GM12878 (cell line): ENCODE measurements at regions not wholly inside any gene's neighbourhood (a gene's known extent, or its start where the extent isn't known, plus 50 kb on each side); places are given as distances from the start of the nearest gene placed in this dataset.

Source experiments
- ATAC-seq: fragments of 200-7000 bp; cut with Tn5 transposase; 3 replicates; pipeline ENCODE4 v1.9.1; 2020; ENCODE audit warnings: mild to moderate bottlenecking, moderate library complexity
- BruUV-seq: library from RNA; stranded (reverse); fragments of 400-500 nt; replicated peaks from 2 replicates; lab custom pipeline; 2021; lab: Mats Ljungman, UMichigan
- CTCF ChIA-PET: fragments of 300-600 bp; sonication (Branson Sonifier 250); formaldehyde crosslinking; extraction: SDS; loops from one replicate; lab custom pipeline; 2021; ENCODE audit warnings: inconsistent platforms; lab: Yijun Ruan, JAX
- POLR2A ChIA-PET: fragments of 350-600 bp; formaldehyde crosslinking; extraction: SDS; loops from one replicate; lab custom pipeline; 2021; ENCODE audit warnings: inconsistent platforms; lab: Charles Lee
- RAD21 ChIA-PET: fragments of 300-600 bp; sonication (Branson Sonifier 250); formaldehyde crosslinking; loops from one replicate; lab custom pipeline; 2023; ENCODE audit warnings: antibody characterized with exemption; ENCODE audit not compliant: unreplicated experiment; lab: Charles Lee
- SMC1A ChIA-PET: fragments of 300-600 bp; sonication (Branson Sonifier 250); formaldehyde crosslinking; loops from one replicate; lab custom pipeline; 2023; ENCODE audit not compliant: unreplicated experiment, uncharacterized antibody; lab: Charles Lee
- DNase-seq: peaks from one replicate; pipeline ENCODE4 v3.0.0-alpha.2; 2011; ENCODE audit warnings: low read depth, low spot score
- FAIRE-seq: peaks from 3 replicates; lab custom pipeline; 2011; peaks lifted over from hg19 to GRCh38; lab: Jason Lieb, UNC
- H2AFZ ChIP-seq: 2 replicates; pipeline ENCODE4 v1.6.0; 2011; ENCODE audit warnings: low read depth, low read length, control low read depth; ENCODE audit not compliant: control insufficient read depth
- H3K27ac ChIP-seq: 2 replicates; pipeline ENCODE4 v1.5.1; 2011; ENCODE audit warnings: control low read depth; ENCODE audit not compliant: control insufficient read depth, insufficient read depth
- H3K27me3 ChIP-seq, 2 experiments: replicated peaks in 1 of 2; 2 replicates each; pipeline versions ENCODE4 v1.6.0 to v1.6.1; 2011; ENCODE audit warnings: low read length in 1 of 2; ENCODE audit not compliant: control insufficient read depth in 2 of 2, insufficient read depth in 2 of 2
- H3K36me3 ChIP-seq, 2 experiments: 2 replicates each; pipeline ENCODE4 v1.5.1; 2011; ENCODE audit warnings: low read length in 1 of 2; ENCODE audit not compliant: control insufficient read depth in 2 of 2, insufficient read depth in 2 of 2
- H3K4me1 ChIP-seq: 2 replicates; pipeline ENCODE4 v1.6.1; 2011; ENCODE audit warnings: mild to moderate bottlenecking, low read length, moderate library complexity, mixed read lengths; ENCODE audit not compliant: control insufficient read depth, insufficient read depth
- H3K4me2 ChIP-seq: 2 replicates; pipeline ENCODE4 v1.6.0; 2011; ENCODE audit warnings: control low read depth; ENCODE audit not compliant: control insufficient read depth, insufficient read depth
- H3K4me3 ChIP-seq: fragments of 200-600 bp; sonication (generic); 2 replicates; pipeline ENCODE4 v1.5.1; 2016
- H3K79me2 ChIP-seq: 2 replicates; pipeline ENCODE4 v1.6.0; 2011; ENCODE audit warnings: low read length; ENCODE audit not compliant: control insufficient read depth, insufficient read depth
- H3K9ac ChIP-seq: 2 replicates; pipeline ENCODE4 v1.8.0; 2011; ENCODE audit warnings: low read length, control low read depth, mixed read lengths; ENCODE audit not compliant: control insufficient read depth, insufficient read depth
- H3K9me3 ChIP-seq: replicated peaks from 3 replicates; pipeline ENCODE4 v1.5.1; 2011; ENCODE audit warnings: mild to moderate bottlenecking, low read length; ENCODE audit not compliant: control insufficient read depth, insufficient read depth
- H4K20me1 ChIP-seq: 2 replicates; pipeline ENCODE4 v1.6.0; 2011; ENCODE audit not compliant: control insufficient read depth, insufficient read depth
- FOXM1 ChIP-seq: IDR thresholded peaks from 2 replicates; pipeline ENCODE4 v1.6.1; 2012; ENCODE audit warnings: low read depth, mild to moderate bottlenecking, inconsistent platforms, low read length, moderate library complexity
- HDAC2 ChIP-seq: fragments of 200-600 bp; sonication (generic); IDR thresholded peaks from 2 replicates; pipeline ENCODE4 v1.6.1; 2017
- JUNB ChIP-seq: IDR thresholded peaks from 2 replicates; pipeline ENCODE4 v1.6.1; 2016; ENCODE audit warnings: antibody characterized with exemption, mild to moderate bottlenecking
- NFYB ChIP-seq: IDR thresholded peaks from 2 replicates; pipeline ENCODE4 v1.6.1; 2011; ENCODE audit warnings: low read depth, mild to moderate bottlenecking, low read length, improper control_type of control experiment, moderate library complexity; ENCODE audit not compliant: insufficient read depth
- PML ChIP-seq: IDR thresholded peaks from 2 replicates; pipeline ENCODE4 v1.6.1; 2012; ENCODE audit warnings: low read length, inconsistent platforms
- RB1 ChIP-seq: fragments of 450-650 bp; formaldehyde crosslinking; IDR thresholded peaks from 2 replicates; pipeline ENCODE4 v1.6.1; 2017; ENCODE audit warnings: mild to moderate bottlenecking, borderline replicate concordance
- SP1 ChIP-seq: IDR thresholded peaks from one replicate; pipeline ENCODE4 v1.6.1; 2011; ENCODE audit warnings: low read depth, low read length
- SREBF1 ChIP-seq: IDR thresholded peaks from 2 replicates; pipeline ENCODE4 v1.6.1; 2012; ENCODE audit warnings: mild to moderate bottlenecking, low read length
- STAT3 ChIP-seq: IDR thresholded peaks from 2 replicates; pipeline ENCODE4 v1.6.1; 2011; ENCODE audit warnings: low read depth, low read length, improper control_type of control experiment
- TAF1 ChIP-seq: IDR thresholded peaks from 2 replicates; pipeline ENCODE4 v1.6.1; 2011; ENCODE audit warnings: mild to moderate bottlenecking, low read depth, low read length, borderline replicate concordance
- TBL1XR1 ChIP-seq: IDR thresholded peaks from 2 replicates; pipeline ENCODE4 v1.6.1; 2012; ENCODE audit warnings: low read depth, low read length, improper control_type of control experiment
- ZNF24 ChIP-seq: fragments of 450-650 bp; IDR thresholded peaks from 2 replicates; pipeline ENCODE4 v1.6.1; 2017; ENCODE audit warnings: antibody characterized with exemption, mild to moderate bottlenecking
- ZNF622 ChIP-seq: fragments of 450-650 bp; IDR thresholded peaks from 2 replicates; pipeline ENCODE4 v1.6.1; 2017; ENCODE audit warnings: mild to moderate bottlenecking, inconsistent platforms
- WGBS: methylation state at CpG from one replicate; pipeline ENCODE4 v1.1.6; 2016; ENCODE audit warnings: low lambda C conversion rate; ENCODE audit not compliant: insufficient replicate concordance, insufficient coverage; ENCODE audit errors: missing lambda C conversion rate; 5-methylcytosine and 5-hydroxymethylcytosine counted together
- in situ Hi-C: fragments of 300-500 bp; cut with MboI; formaldehyde crosslinking; loops from 9 replicates; pipeline ENCODE4 v1.14.3; 2018; ENCODE audit warnings: mixed read lengths
- intact Hi-C: fragments of 100-400 bp; cut with micrococcal nuclease; formaldehyde crosslinking; loops from one replicate; pipeline ENCODE4 v1.14.2; 2022; ENCODE audit not compliant: unreplicated experiment
- TF ChIP-seq, protein P1 (sequence below): fragments of 450-650 bp; IDR thresholded peaks from 2 replicates; pipeline ENCODE4 v1.6.1; 2017; ENCODE audit warnings: mild to moderate bottlenecking, low read depth, inconsistent platforms; ENCODE audit not compliant: poor library complexity, severe bottlenecking
- TF ChIP-seq, protein P2 (sequence below): fragments of 450-650 bp; IDR thresholded peaks from 2 replicates; pipeline ENCODE4 v1.6.1; 2017; ENCODE audit warnings: mild to moderate bottlenecking

DNA sequence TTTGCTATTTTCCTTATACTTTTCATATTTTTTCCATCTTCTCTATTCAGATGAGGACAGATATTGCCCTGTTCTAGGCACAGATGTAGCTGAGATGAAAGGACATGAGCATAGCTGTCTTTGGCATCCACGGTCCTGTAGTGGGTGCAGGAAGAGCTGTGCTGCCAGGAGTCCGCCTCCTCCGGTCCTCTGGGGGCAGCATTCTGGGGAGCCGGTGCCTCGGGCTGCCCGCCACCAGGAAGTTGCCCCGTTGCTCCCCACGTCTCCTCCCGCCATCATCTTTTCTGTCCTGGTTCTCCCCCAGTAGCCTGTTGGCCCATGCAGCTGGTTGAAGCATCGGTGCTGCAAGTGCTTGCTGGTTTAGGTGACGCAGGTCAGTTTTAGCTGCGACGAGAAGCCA is 170.0 kb upstream of the IRX4 start (continued):
- TF ChIP-seq NFYB (no peak), ZNF24 (no peak), PML (no peak)

DNA sequence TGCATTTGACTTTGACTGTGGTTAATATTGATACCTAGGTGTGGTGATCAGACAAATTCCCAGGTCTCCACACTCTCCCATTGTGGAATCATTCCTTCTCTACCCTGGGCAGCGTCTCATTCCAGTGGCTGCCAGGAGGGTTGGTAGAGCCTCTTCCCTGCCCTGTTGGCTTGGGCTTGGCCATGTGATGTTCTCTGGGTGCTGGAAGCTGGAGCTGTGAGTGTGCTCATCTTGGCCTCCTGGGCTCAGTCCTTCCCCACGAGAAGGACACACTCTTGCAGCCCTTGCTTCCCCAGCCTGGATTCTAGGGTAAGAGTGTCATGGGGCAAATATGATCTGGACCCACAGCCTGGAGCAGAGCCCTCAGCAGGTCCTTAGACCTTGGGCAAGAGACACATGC is 167.2 kb upstream of the IRX4 start:
- TF ChIP-seq STAT3, result no peak
- no peak for TF ChIP-seq JUNB
- no peak for TF ChIP-seq FOXM1
- TF ChIP-seq SP1, result no peak
- no peak for TF ChIP-seq TBL1XR1
- TF ChIP-seq TAF1, result no peak
- no peak for TF ChIP-seq SREBF1
- no peak for TF ChIP-seq ZNF622
- TF ChIP-seq, protein P1, sequence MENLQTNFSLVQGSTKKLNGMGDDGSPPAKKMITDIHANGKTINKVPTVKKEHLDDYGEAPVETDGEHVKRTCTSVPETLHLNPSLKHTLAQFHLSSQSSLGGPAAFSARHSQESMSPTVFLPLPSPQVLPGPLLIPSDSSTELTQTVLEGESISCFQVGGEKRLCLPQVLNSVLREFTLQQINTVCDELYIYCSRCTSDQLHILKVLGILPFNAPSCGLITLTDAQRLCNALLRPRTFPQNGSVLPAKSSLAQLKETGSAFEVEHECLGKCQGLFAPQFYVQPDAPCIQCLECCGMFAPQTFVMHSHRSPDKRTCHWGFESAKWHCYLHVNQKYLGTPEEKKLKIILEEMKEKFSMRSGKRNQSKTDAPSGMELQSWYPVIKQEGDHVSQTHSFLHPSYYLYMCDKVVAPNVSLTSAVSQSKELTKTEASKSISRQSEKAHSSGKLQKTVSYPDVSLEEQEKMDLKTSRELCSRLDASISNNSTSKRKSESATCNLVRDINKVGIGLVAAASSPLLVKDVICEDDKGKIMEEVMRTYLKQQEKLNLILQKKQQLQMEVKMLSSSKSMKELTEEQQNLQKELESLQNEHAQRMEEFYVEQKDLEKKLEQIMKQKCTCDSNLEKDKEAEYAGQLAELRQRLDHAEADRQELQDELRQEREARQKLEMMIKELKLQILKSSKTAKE, result no peak
- TF ChIP-seq HDAC2, result no peak
- TF ChIP-seq RB1, result no peak
- TF ChIP-seq, protein P2, sequence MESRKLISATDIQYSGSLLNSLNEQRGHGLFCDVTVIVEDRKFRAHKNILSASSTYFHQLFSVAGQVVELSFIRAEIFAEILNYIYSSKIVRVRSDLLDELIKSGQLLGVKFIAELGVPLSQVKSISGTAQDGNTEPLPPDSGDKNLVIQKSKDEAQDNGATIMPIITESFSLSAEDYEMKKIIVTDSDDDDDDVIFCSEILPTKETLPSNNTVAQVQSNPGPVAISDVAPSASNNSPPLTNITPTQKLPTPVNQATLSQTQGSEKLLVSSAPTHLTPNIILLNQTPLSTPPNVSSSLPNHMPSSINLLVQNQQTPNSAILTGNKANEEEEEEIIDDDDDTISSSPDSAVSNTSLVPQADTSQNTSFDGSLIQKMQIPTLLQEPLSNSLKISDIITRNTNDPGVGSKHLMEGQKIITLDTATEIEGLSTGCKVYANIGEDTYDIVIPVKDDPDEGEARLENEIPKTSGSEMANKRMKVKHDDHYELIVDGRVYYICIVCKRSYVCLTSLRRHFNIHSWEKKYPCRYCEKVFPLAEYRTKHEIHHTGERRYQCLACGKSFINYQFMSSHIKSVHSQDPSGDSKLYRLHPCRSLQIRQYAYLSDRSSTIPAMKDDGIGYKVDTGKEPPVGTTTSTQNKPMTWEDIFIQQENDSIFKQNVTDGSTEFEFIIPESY, result no peak
- in situ Hi-C loops, result no loop called here
- Histone ChIP-seq H3K4me2 (no peak overlapping the region), H3K4me1 (no peaks in the 10 kb centered on the region), H3K27me3 (no peaks in the 10 kb centered on the region), H2AFZ (no peak overlapping the region), H4K20me1 (no peaks in the 10 kb centered on the region), H3K9me3 (no peaks in the 10 kb centered on the region), H3K4me3 (no peak overlapping the region), H3K27ac (no peak overlapping the region), H3K79me2 (no peaks in the 10 kb centered on the region), H3K36me3 (no peaks in the 10 kb centered on the region), H3K9ac (no peak overlapping the region)
- intact Hi-C loops, result no loop called here
- no peak for FAIRE-seq
- ChIA-PET RAD21 (no interaction called here), SMC1A (no interaction called here), CTCF (interaction anchor here (1.0 kb wide), 1 partner anchor 10 kb away, joined by 3 read pairs; no protein-coding TSS in a partner anchor), POLR2A (no interaction called here)
- WGBS, result 0% methylated on average over 2 of the region's 2 CpGs
- no peak for DNase-seq
- ATAC-seq, result no peak
- no TSS peak for BruUV-seq
